CD14-positive monocyte (primary cell): ENCODE measurements at regions not wholly inside any gene's neighbourhood (a gene's known extent, or its start where the extent isn't known, plus 50 kb on each side); places are given as distances from the start of the nearest gene placed in this dataset.

Experiments
- DNase-seq, 3 donors: peaks; one replicate each; pipeline ENCODE4 v3.0.0-alpha.2; 2011 to 2022
- H2AFZ ChIP-seq: 2 replicates; pipeline ENCODE4 v1.6.0; 2012; ENCODE audit warnings: mild to moderate bottlenecking, low read depth, low read length, inconsistent platforms; ENCODE audit not compliant: insufficient read depth, poor library complexity, severe bottlenecking
- H3K27ac ChIP-seq, 2 donors: 1 replicate in 1 of 2; 2 replicates in 1 of 2; pipeline ENCODE4 v1.5.1; 2012 to 2013; ENCODE audit warnings: low read length in 2 of 2, control low read depth in 1 of 2, inconsistent platforms in 1 of 2, low read depth in 1 of 2, mild to moderate bottlenecking in 1 of 2
- H3K27me3 ChIP-seq, 2 donors: one replicate each; pipeline versions ENCODE4 v1.6.0 to v1.6.1; 2011 to 2013; ENCODE audit warnings: low read length in 2 of 2; ENCODE audit not compliant: control insufficient read depth in 2 of 2, insufficient read depth in 2 of 2
- H3K36me3 ChIP-seq, 2 donors: replicated peaks in 1 of 2; 1 replicate in 1 of 2; 2 replicates in 1 of 2; pipeline versions ENCODE4 v1.5.1 to v1.6.1; 2012 to 2013; ENCODE audit warnings: low read length in 2 of 2, control low read depth in 1 of 2, inconsistent platforms in 1 of 2, mild to moderate bottlenecking in 1 of 2; ENCODE audit not compliant: insufficient read depth in 2 of 2, control insufficient read depth in 1 of 2
- H3K4me1 ChIP-seq, 2 donors: 1 replicate in 1 of 2; 2 replicates in 1 of 2; pipeline versions ENCODE4 v1.5.1 to v1.6.1; 2012 to 2013; ENCODE audit warnings: low read length in 2 of 2, control low read depth in 1 of 2, inconsistent platforms in 1 of 2, mild to moderate bottlenecking in 1 of 2, moderate library complexity in 1 of 2; ENCODE audit not compliant: insufficient read depth in 2 of 2, control insufficient read depth in 1 of 2
- H3K4me2 ChIP-seq: replicated peaks from 2 replicates; pipeline ENCODE3; 2012; ENCODE audit warnings: low read length, moderate library complexity, mild to moderate bottlenecking; ENCODE audit not compliant: poor library complexity, severe bottlenecking; ENCODE audit errors: extremely low read depth
- H3K4me3 ChIP-seq, 3 experiments: fragments of 200-600 bp in 1 of 3; sonication (generic) in 1 of 3; replicated peaks in 1 of 3; 1 replicate in 2 of 3; 2 replicates in 1 of 3; pipeline ENCODE4 v1.5.1; 2011 to 2013; ENCODE audit warnings: low read length in 3 of 3, mild to moderate bottlenecking in 3 of 3, control low read depth in 2 of 3, low read depth in 2 of 3, inconsistent platforms in 1 of 3, moderate library complexity in 1 of 3
- H3K79me2 ChIP-seq: 2 replicates; pipeline ENCODE4 v1.6.0; 2012; ENCODE audit warnings: mild to moderate bottlenecking, control low read depth, inconsistent platforms, low read length, moderate library complexity; ENCODE audit not compliant: insufficient read depth
- H3K9ac ChIP-seq: 2 replicates; pipeline ENCODE4 v1.6.0; 2017; ENCODE audit warnings: low read length, mild to moderate bottlenecking; ENCODE audit not compliant: insufficient read depth, poor library complexity, severe bottlenecking
- H3K9me3 ChIP-seq, 2 donors: replicated peaks in 1 of 2; 1 replicate in 1 of 2; 2 replicates in 1 of 2; pipeline versions ENCODE4 v1.5.1 to v1.6.1; 2012 to 2013; ENCODE audit warnings: low read length in 2 of 2, control low read depth in 1 of 2; ENCODE audit not compliant: control insufficient read depth in 1 of 2, insufficient read depth in 1 of 2
- H4K20me1 ChIP-seq: 2 replicates; pipeline ENCODE4 v1.6.0; 2012; ENCODE audit warnings: mild to moderate bottlenecking, low read length, control low read depth, moderate library complexity; ENCODE audit not compliant: insufficient read depth
- H3K27ac Mint-ChIP-seq, 7 donors: one replicate each; pipeline ENCODE4 v1.8.0; 2020; ENCODE audit warnings: mild to moderate bottlenecking in 7 of 7, mixed read lengths in 7 of 7, moderate library complexity in 6 of 7, inconsistent platforms in 2 of 7
- H3K27me3 Mint-ChIP-seq, 3 donors: one replicate each; pipeline ENCODE4 v1.8.0; 2021 to 2022; ENCODE audit warnings: low read depth in 3 of 3, mild to moderate bottlenecking in 3 of 3, mixed read lengths in 3 of 3, moderate library complexity in 3 of 3, inconsistent platforms in 1 of 3
- H3K36me3 Mint-ChIP-seq, 2 donors: one replicate each; pipeline ENCODE4 v1.8.0; 2020; ENCODE audit warnings: mixed read lengths in 2 of 2, inconsistent platforms in 1 of 2, mild to moderate bottlenecking in 1 of 2
- H3K4me1 Mint-ChIP-seq: one replicate; pipeline ENCODE4 v1.8.0; 2020; ENCODE audit warnings: mild to moderate bottlenecking, mixed read lengths
- H3K4me3 Mint-ChIP-seq, 2 donors: one replicate each; pipeline ENCODE4 v1.8.0; 2020; ENCODE audit warnings: mild to moderate bottlenecking in 2 of 2, mixed read lengths in 2 of 2, moderate library complexity in 1 of 2
- H3K9me3 Mint-ChIP-seq, 7 donors: one replicate each; pipeline ENCODE4 v1.8.0; 2020 to 2022; ENCODE audit warnings: mixed read lengths in 7 of 7, mild to moderate bottlenecking in 6 of 7, moderate library complexity in 6 of 7, inconsistent platforms in 2 of 7
- WGBS: methylation state at CpG from one replicate; pipeline ENCODE4 v1.1.5; 2013; ENCODE audit warnings: missing lambda C conversion rate; ENCODE audit not compliant: insufficient coverage; 5-methylcytosine and 5-hydroxymethylcytosine counted together
- intact Hi-C, 2 donors: fragments of 100-400 bp; cut with micrococcal nuclease; formaldehyde crosslinking; loops; one replicate each; pipeline versions ENCODE4 v1.15.0 to v1.15.1; 2023
- TF ChIP-seq, protein P1 (sequence below): fragments of 200-600 bp; IDR thresholded peaks from one replicate; pipeline ENCODE4 v1.8.0; 2022; ENCODE audit warnings: antibody characterized with exemption, mild to moderate bottlenecking

DNA sequence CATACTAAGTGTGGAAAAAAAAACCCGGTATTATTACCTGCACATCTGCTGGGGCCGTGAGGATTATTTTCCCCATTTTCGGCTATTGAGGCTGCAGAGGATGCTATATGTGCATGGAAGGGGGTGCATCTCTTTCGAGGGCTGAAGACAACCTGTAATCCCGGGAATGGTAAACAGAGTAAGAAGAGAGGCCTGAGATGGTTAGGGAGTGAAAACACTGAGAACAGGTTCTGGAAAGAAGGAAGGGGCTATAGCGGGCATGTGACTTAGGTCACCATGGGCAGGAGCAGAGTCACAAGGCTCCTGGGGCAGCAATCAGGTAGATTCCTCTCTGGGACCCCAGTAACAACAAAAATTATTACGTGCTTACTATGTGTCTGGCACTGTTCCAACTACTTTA is 299.1 kb downstream of the RRAGC start:
- no peaks in the 10 kb centered on the region for H4K20me1 ChIP-seq
- no peaks in the 10 kb centered on the region for H3K9me3 ChIP-seq
- Mint-ChIP-seq H3K9me3 (peaks cover 0 to 1% (median 0%) of the 10 kb centered on the region in 7 donors), H3K27ac (no peak overlapping the region), H3K36me3 (no peaks in the 10 kb centered on the region), H3K4me1 (peaks cover 18% of the 10 kb centered on the region), H3K4me3 (no peak overlapping the region), H3K27me3 (peaks cover 0 to 16% (median 13%) of the 10 kb centered on the region in 3 donors)
- H3K9ac ChIP-seq: no peak overlapping the region
- H3K27me3 ChIP-seq: no peaks in the 10 kb centered on the region
- no peak overlapping the region for H3K27ac ChIP-seq
- no peak overlapping the region for H3K4me2 ChIP-seq
- no peak overlapping the region for H2AFZ ChIP-seq
- no peak overlapping the region for H3K4me3 ChIP-seq
- TF ChIP-seq, protein P1, sequence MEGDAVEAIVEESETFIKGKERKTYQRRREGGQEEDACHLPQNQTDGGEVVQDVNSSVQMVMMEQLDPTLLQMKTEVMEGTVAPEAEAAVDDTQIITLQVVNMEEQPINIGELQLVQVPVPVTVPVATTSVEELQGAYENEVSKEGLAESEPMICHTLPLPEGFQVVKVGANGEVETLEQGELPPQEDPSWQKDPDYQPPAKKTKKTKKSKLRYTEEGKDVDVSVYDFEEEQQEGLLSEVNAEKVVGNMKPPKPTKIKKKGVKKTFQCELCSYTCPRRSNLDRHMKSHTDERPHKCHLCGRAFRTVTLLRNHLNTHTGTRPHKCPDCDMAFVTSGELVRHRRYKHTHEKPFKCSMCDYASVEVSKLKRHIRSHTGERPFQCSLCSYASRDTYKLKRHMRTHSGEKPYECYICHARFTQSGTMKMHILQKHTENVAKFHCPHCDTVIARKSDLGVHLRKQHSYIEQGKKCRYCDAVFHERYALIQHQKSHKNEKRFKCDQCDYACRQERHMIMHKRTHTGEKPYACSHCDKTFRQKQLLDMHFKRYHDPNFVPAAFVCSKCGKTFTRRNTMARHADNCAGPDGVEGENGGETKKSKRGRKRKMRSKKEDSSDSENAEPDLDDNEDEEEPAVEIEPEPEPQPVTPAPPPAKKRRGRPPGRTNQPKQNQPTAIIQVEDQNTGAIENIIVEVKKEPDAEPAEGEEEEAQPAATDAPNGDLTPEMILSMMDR: no peak
- no peaks in the 10 kb centered on the region for H3K79me2 ChIP-seq
- intact Hi-C loops: no loop called here
- no peaks in the 10 kb centered on the region for H3K36me3 ChIP-seq
- H3K4me1 ChIP-seq: peaks cover 11 to 15% of the 10 kb centered on the region in 2 donors
- DNase-seq: no peak
- WGBS: 96% methylated on average over 3 of the region's 7 CpGs

DNA sequence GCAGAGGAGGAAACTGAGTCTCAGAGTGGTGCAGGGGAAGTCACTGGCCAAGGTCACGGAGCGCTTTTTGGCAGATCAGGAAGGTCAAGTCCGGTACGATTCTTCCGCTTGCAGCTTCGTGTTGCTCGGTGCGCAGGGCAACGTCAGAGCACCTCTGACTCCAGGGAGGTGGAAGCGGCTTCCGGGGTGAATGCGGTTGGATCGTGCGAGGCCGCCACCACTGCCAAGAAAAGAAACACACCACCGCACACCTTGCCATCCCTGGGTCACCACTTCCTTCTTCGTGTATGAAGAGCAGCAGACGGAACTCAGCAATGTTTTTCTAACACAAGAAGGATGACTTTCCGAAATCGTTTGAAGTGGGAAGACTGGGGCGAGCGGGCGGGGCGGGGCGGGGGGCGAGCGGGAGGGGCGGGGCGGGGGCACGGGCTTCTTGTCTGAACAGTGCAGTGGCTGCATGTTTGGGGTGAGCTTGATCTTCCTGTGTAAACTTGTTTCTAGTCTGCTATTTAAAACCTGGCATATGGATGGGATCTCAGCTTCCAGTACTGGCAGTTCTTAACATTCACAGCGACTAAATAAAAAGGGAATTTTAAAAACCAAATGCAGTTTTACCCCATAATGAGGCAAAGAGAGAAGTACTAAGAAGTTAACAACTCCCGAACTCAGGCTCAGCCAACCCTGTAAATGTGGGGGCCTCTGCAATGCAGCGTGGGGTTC is 300.0 kb downstream of the RRAGC start:
- Histone ChIP-seq H2AFZ (peak overlapping the region; percentile 65), H3K27me3 (no peaks in the 10 kb centered on the region), H3K4me2 (peak overlapping the region; percentile 71), H3K9ac (no peak overlapping the region), H3K27ac (no peak overlapping the region), H3K4me1 (peaks cover 11 to 15% of the 10 kb centered on the region in 2 donors), H3K9me3 (no peaks in the 10 kb centered on the region), H4K20me1 (no peaks in the 10 kb centered on the region), H3K36me3 (no peaks in the 10 kb centered on the region), H3K79me2 (no peaks in the 10 kb centered on the region), H3K4me3 (peak overlapping the region; percentile 31 to 68 (median 35))
- Mint-ChIP-seq H3K27me3 (peaks cover 0 to 14% (median 13%) of the 10 kb centered on the region in 3 donors), H3K36me3 (no peaks in the 10 kb centered on the region), H3K4me1 (peaks cover 18% of the 10 kb centered on the region), H3K9me3 (peaks cover 0 to 1% (median 0%) of the 10 kb centered on the region in 7 donors), H3K27ac (peak overlapping the region in 1 of 7 donors; percentile 30), H3K4me3 (peak overlapping the region; percentile 80 to 94)
- intact Hi-C loops: no loop called here
- peak; percentile 7 to 31 (median 8) for DNase-seq
- TF ChIP-seq, protein P1: no peak
- under 1% methylated on average over 16 of the region's 33 CpGs for WGBS
